IMR-90 (cell line): ENCODE measurements at regions not wholly inside any gene's neighbourhood (a gene's known extent, or its start where the extent isn't known, plus 50 kb on each side); places are given as distances from the start of the nearest gene placed in this dataset.

ENCODE experiments used
- ATAC-seq: fragments of 200-7000 bp; cut with Tn5 transposase; 2 replicates; pipeline ENCODE4 v1.9.1; 2020; ENCODE audit warnings: low read depth, mild to moderate bottlenecking, moderate library complexity
- BruUV-seq: library from RNA; stranded (reverse); fragments of 400-500 nt; replicated peaks from 2 replicates; lab custom pipeline; 2021; lab: Mats Ljungman, UMichigan
- CTCF ChIA-PET: fragments of 300-600 bp; formaldehyde crosslinking; extraction: SDS; loops from one replicate; lab custom pipeline; 2021; ENCODE audit warnings: antibody characterized with exemption; lab: Yijun Ruan, JAX
- POLR2A ChIA-PET: fragments of 300-600 bp; sonication (Branson Sonifier 250); formaldehyde crosslinking; loops from one replicate; lab custom pipeline; 2022; ENCODE audit warnings: antibody characterized with exemption; ENCODE audit not compliant: unreplicated experiment; lab: Charles Lee
- DNase-seq: peaks from one replicate; pipeline ENCODE4 v3.0.0; 2013
- H2AFZ ChIP-seq: replicated peaks from 2 replicates; pipeline ENCODE3; 2013; ENCODE audit warnings: low read length, mild to moderate bottlenecking; ENCODE audit not compliant: poor library complexity
- H2AK5ac ChIP-seq: 2 replicates; pipeline ENCODE4 v1.6.1; 2013; ENCODE audit warnings: low read depth, low read length, inconsistent platforms
- H2AK9ac ChIP-seq: replicated peaks from 2 replicates; pipeline ENCODE3; 2013; ENCODE audit warnings: mild to moderate bottlenecking, low read depth, low read length, moderate library complexity; ENCODE audit not compliant: poor library complexity
- H2BK120ac ChIP-seq: 2 replicates; pipeline ENCODE4 v1.6.1; 2013; ENCODE audit warnings: low read depth, low read length, inconsistent platforms
- H2BK15ac ChIP-seq: 3 replicates; pipeline ENCODE4 v1.6.1; 2013; ENCODE audit warnings: low read depth, low read length, inconsistent platforms
- H2BK20ac ChIP-seq: 2 replicates; pipeline ENCODE4 v1.6.1; 2013; ENCODE audit warnings: low read depth, mild to moderate bottlenecking, inconsistent platforms, low read length, moderate library complexity
- H2BK5ac ChIP-seq: 2 replicates; pipeline ENCODE4 v1.6.1; 2013; ENCODE audit warnings: mild to moderate bottlenecking, low read depth, low read length, inconsistent platforms; ENCODE audit not compliant: poor library complexity, severe bottlenecking
- H3K14ac ChIP-seq: replicated peaks from 2 replicates; pipeline ENCODE4 v1.6.1; 2013; ENCODE audit warnings: low read depth, low read length, inconsistent platforms
- H3K18ac ChIP-seq: 2 replicates; pipeline ENCODE4 v1.6.1; 2013; ENCODE audit warnings: low read depth, low read length, control low read depth
- H3K23ac ChIP-seq: 2 replicates; pipeline ENCODE4 v1.6.1; 2013; ENCODE audit warnings: low read depth, low read length, inconsistent platforms
- H3K27ac ChIP-seq: 2 replicates; pipeline ENCODE4 v1.5.1; 2013; ENCODE audit warnings: mild to moderate bottlenecking, control low read depth, low read length; ENCODE audit not compliant: insufficient read depth
- H3K27me3 ChIP-seq: 2 replicates; pipeline ENCODE4 v1.6.1; 2013; ENCODE audit warnings: low read length; ENCODE audit not compliant: control insufficient read depth, insufficient read depth
- H3K36me3 ChIP-seq: 2 replicates; pipeline ENCODE4 v1.6.1; 2013; ENCODE audit warnings: low read length, mixed read lengths; ENCODE audit not compliant: control insufficient read depth, insufficient read depth
- H3K4ac ChIP-seq: 2 replicates; pipeline ENCODE4 v1.6.1; 2013; ENCODE audit warnings: low read depth, low read length, inconsistent platforms
- H3K4me1 ChIP-seq: 2 replicates; pipeline ENCODE4 v1.6.1; 2013; ENCODE audit warnings: low read length, mixed read lengths; ENCODE audit not compliant: control insufficient read depth, insufficient read depth
- H3K4me2 ChIP-seq: 2 replicates; pipeline ENCODE4 v1.6.1; 2013; ENCODE audit warnings: low read depth, mild to moderate bottlenecking, control low read depth, low read length, moderate library complexity
- H3K4me3 ChIP-seq: 2 replicates; pipeline ENCODE4 v1.5.1; 2013; ENCODE audit warnings: low read depth, mild to moderate bottlenecking, control low read depth, low read length, moderate library complexity; ENCODE audit not compliant: insufficient read depth
- H3K56ac ChIP-seq: 2 replicates; pipeline ENCODE4 v1.6.1; 2013; ENCODE audit warnings: low read length, inconsistent platforms; ENCODE audit not compliant: insufficient read depth; ENCODE audit errors: extremely low read depth
- H3K79me1 ChIP-seq, 2 experiments: 2 replicates each; pipeline ENCODE4 v1.6.1; 2013; ENCODE audit warnings: low read length in 2 of 2, inconsistent platforms in 1 of 2, low read depth in 1 of 2
- H3K9ac ChIP-seq: 2 replicates; pipeline ENCODE4 v1.6.1; 2013; ENCODE audit warnings: low read depth, low read length, control low read depth
- H3K9me1 ChIP-seq: 2 replicates; pipeline ENCODE4 v1.6.1; 2013; ENCODE audit warnings: low read length, inconsistent platforms; ENCODE audit not compliant: insufficient read depth
- H3K9me3 ChIP-seq: 2 replicates; pipeline ENCODE4 v1.6.1; 2013; ENCODE audit warnings: low read length; ENCODE audit not compliant: control insufficient read depth, insufficient read depth
- H4K20me1 ChIP-seq: 2 replicates; pipeline ENCODE4 v1.6.1; 2013; ENCODE audit warnings: low read length, inconsistent platforms; ENCODE audit not compliant: insufficient read depth
- H4K5ac ChIP-seq: 2 replicates; pipeline ENCODE4 v1.6.1; 2013; ENCODE audit warnings: mild to moderate bottlenecking, low read depth, low read length, control low read depth
- H4K8ac ChIP-seq, 2 experiments: 2 replicates each; pipeline ENCODE4 v1.6.1; 2013; ENCODE audit warnings: low read depth in 2 of 2, low read length in 2 of 2, control low read depth in 1 of 2, inconsistent platforms in 1 of 2
- H4K91ac ChIP-seq: 2 replicates; pipeline ENCODE4 v1.6.1; 2013; ENCODE audit warnings: low read depth, low read length, inconsistent platforms; ENCODE audit not compliant: insufficient read depth
- BHLHE40 ChIP-seq: fragments of 150-350 bp; IDR thresholded peaks from 2 replicates; pipeline ENCODE4 v1.6.1; 2016; ENCODE audit warnings: mild to moderate bottlenecking, low read depth, low read length
- CEBPB ChIP-seq: IDR thresholded peaks from 2 replicates; pipeline ENCODE4 v1.6.1; 2012; ENCODE audit warnings: low read depth, low read length, improper control_type of control experiment
- CHD1 ChIP-seq: IDR thresholded peaks from 2 replicates; pipeline ENCODE4 v1.6.1; 2012; ENCODE audit warnings: low read depth, low read length, improper control_type of control experiment
- CTCF ChIP-seq: conservative IDR thresholded peaks from 2 replicates; pipeline ENCODE4 v1.5.1; 2012; ENCODE audit warnings: mild to moderate bottlenecking, low read depth, low read length, improper control_type of control experiment
- ELK1 ChIP-seq: fragments of 150-350 bp; IDR thresholded peaks from 2 replicates; pipeline ENCODE4 v1.6.1; 2016; ENCODE audit warnings: low read depth, mild to moderate bottlenecking, low read length, moderate library complexity, borderline replicate concordance
- FOS ChIP-seq: fragments of 150-350 bp; IDR thresholded peaks from 2 replicates; pipeline ENCODE4 v1.6.1; 2016; ENCODE audit warnings: low read depth, low read length
- MAFK ChIP-seq: IDR thresholded peaks from 2 replicates; pipeline ENCODE4 v1.6.1; 2012; ENCODE audit warnings: low read depth, low read length, improper control_type of control experiment
- MAZ ChIP-seq: IDR thresholded peaks from 2 replicates; pipeline ENCODE4 v1.6.1; 2012; ENCODE audit warnings: low read depth, mild to moderate bottlenecking, low read length, improper control_type of control experiment, moderate library complexity, borderline replicate concordance
- MXI1 ChIP-seq: IDR thresholded peaks from 2 replicates; pipeline ENCODE4 v1.6.1; 2012; ENCODE audit warnings: low read depth, mild to moderate bottlenecking, low read length, moderate library complexity, borderline replicate concordance
- NFE2L2 ChIP-seq: fragments of 150-350 bp; IDR thresholded peaks from 2 replicates; pipeline ENCODE4 v1.6.1; 2016; ENCODE audit warnings: low read depth, mild to moderate bottlenecking, low read length
- POLR2A ChIP-seq: IDR thresholded peaks from 2 replicates; pipeline ENCODE4 v1.6.1; 2012; ENCODE audit warnings: mild to moderate bottlenecking, low read depth, low read length
- RAD21 ChIP-seq: IDR thresholded peaks from 2 replicates; pipeline ENCODE4 v1.6.1; 2012; ENCODE audit warnings: low read length, improper control_type of control experiment
- RCOR1 ChIP-seq: IDR thresholded peaks from 2 replicates; pipeline ENCODE4 v1.6.1; 2012; ENCODE audit warnings: mild to moderate bottlenecking, low read length, improper control_type of control experiment; ENCODE audit not compliant: insufficient replicate concordance
- SMC3 ChIP-seq: fragments of 150-350 bp; IDR thresholded peaks from 2 replicates; pipeline ENCODE4 v1.6.1; 2016; ENCODE audit warnings: low read depth, mild to moderate bottlenecking, antibody characterized with exemption, low read length, moderate library complexity
- USF2 ChIP-seq: fragments of 150-350 bp; IDR thresholded peaks from 2 replicates; pipeline ENCODE4 v1.6.1; 2017; ENCODE audit warnings: mild to moderate bottlenecking, antibody characterized with exemption, low read length, low read depth
- WGBS, 2 experiments: methylation state at CpG; one replicate each; pipeline versions ENCODE4 v1.1.5 to v1.1.7; 2013; ENCODE audit warnings: missing lambda C conversion rate in 2 of 2; ENCODE audit not compliant: insufficient read length in 1 of 2; ENCODE audit errors: extremely low coverage in 2 of 2; 5-methylcytosine and 5-hydroxymethylcytosine counted together
- dilution Hi-C: fragments of 300-500 bp; cut with HindIII; formaldehyde crosslinking; loops from one replicate; pipeline ENCODE4 v1.14.3; 2018; ENCODE audit warnings: low sequenced_read_pairs; ENCODE audit not compliant: unreplicated experiment
- in situ Hi-C: fragments of 300-500 bp; cut with MboI; formaldehyde crosslinking; loops from 3 replicates; pipeline ENCODE4 v1.14.3; 2019; ENCODE audit warnings: low sequenced_read_pairs, inconsistent platforms, mixed read lengths
- intact Hi-C: fragments of 100-400 bp; cut with micrococcal nuclease; formaldehyde crosslinking; loops from 2 replicates; pipeline ENCODE4 v1.10.0; 2022

GRCh38 chr18:70688286-70688685 is 399.4 kb downstream of the SOCS6 start:
- H2BK20ac ChIP-seq: no peak overlapping the region
- H4K91ac ChIP-seq: no peak overlapping the region
- H3K9me3 ChIP-seq: 0 out of 2 replicates have a peak, but pooled peaks cover 2% of the 10 kb centered on the region
- no peak overlapping the region for H3K4me2 ChIP-seq
- CTCF ChIA-PET: interaction anchor here (1.0 kb wide), 1 partner anchor 13 kb away, joined by 3 read pairs; no protein-coding TSS in a partner anchor
- H3K4ac ChIP-seq: no peak overlapping the region
- H3K23ac ChIP-seq: no peak overlapping the region
- no peak overlapping the region for H2AK9ac ChIP-seq
- no peak overlapping the region for H3K14ac ChIP-seq
- DNase-seq (no peak), ATAC-seq (no peak)
- H4K5ac ChIP-seq: no peak overlapping the region
- TF ChIP-seq POLR2A (no peak), RCOR1 (no peak), BHLHE40 (no peak), CHD1 (no peak), USF2 (no peak), CTCF (no peak), FOS (no peak), SMC3 (no peak), ELK1 (no peak), MAZ (no peak), MAFK (no peak), RAD21 (no peak), CEBPB (no peak), NFE2L2 (no peak), MXI1 (no peak)
- no peaks in the 10 kb centered on the region for H4K20me1 ChIP-seq
- H3K4me3 ChIP-seq: no peak overlapping the region
- H3K27ac ChIP-seq: no peak overlapping the region
- H2AFZ ChIP-seq: no peak overlapping the region
- no peak overlapping the region for H2BK5ac ChIP-seq
- no peak overlapping the region for H4K8ac ChIP-seq
- H3K56ac ChIP-seq: no peak overlapping the region
- dilution Hi-C loops: no loop called here
- H3K36me3 ChIP-seq: no peaks in the 10 kb centered on the region
- H3K4me1 ChIP-seq: no peaks in the 10 kb centered on the region
- BruUV-seq: no TSS peak
- POLR2A ChIA-PET: no interaction called here
- H3K18ac ChIP-seq: no peak overlapping the region
- WGBS, 2 experiments: no CpG with 5 or more reads among the region's 1 CpG
- H3K9me1 ChIP-seq: no peaks in the 10 kb centered on the region
- intact Hi-C loops: no loop called here
- no peak overlapping the region for H2BK15ac ChIP-seq
- in situ Hi-C loops: no loop called here
- no peaks in the 10 kb centered on the region for H3K27me3 ChIP-seq
- H3K79me1 ChIP-seq: no peaks in the 10 kb centered on the region
- H2AK5ac ChIP-seq: no peak overlapping the region
- no peak overlapping the region for H3K9ac ChIP-seq
- H2BK120ac ChIP-seq: no peak overlapping the region
